B cell (primary cell): ENCODE measurements at regions not wholly inside any gene's neighbourhood (a gene's known extent, or its start where the extent isn't known, plus 50 kb on each side); places are given as distances from the start of the nearest gene placed in this dataset.

Experiments used
- ATAC-seq: fragments of 200-7000 bp; cut with Tn5 transposase; one replicate; pipeline ENCODE4 v1.10.0; 2021; ENCODE audit warnings: low read depth, mild to moderate bottlenecking, moderate number of reproducible peaks, moderate library complexity
- CTCF ChIA-PET: fragments of 350-600 bp; sonication (Branson Sonifier 250); formaldehyde crosslinking; loops from one replicate; lab custom pipeline; 2021; ENCODE audit warnings: antibody characterized with exemption, inconsistent platforms; lab: Charles Lee
- POLR2A ChIA-PET: fragments of 350-600 bp; sonication (Branson Sonifier 250); formaldehyde crosslinking; loops from one replicate; lab custom pipeline; 2021; ENCODE audit warnings: antibody characterized with exemption; lab: Charles Lee
- DNase-seq: peaks from one replicate; pipeline ENCODE4 v3.0.0; 2013
- H2AFZ ChIP-seq: 2 replicates; pipeline ENCODE4 v1.6.1; 2012; ENCODE audit warnings: mild to moderate bottlenecking, low read depth, low read length; ENCODE audit not compliant: insufficient read depth, poor library complexity, severe bottlenecking
- H3K27ac ChIP-seq, 2 donors: 1 replicate in 1 of 2; 2 replicates in 1 of 2; pipeline ENCODE4 v1.5.1; 2012 to 2013; ENCODE audit warnings: low read length in 2 of 2, mild to moderate bottlenecking in 2 of 2, moderate library complexity in 1 of 2
- H3K27me3 ChIP-seq, 4 experiments: fragments of 200-600 bp in 1 of 4; sonication (generic) in 1 of 4; replicated peaks in 1 of 4; 1 replicate in 2 of 4; 2 replicates in 2 of 4; pipeline versions ENCODE4 v1.6.1 to v1.7.0; 2013 to 2016; ENCODE audit warnings: low read length in 3 of 4, mild to moderate bottlenecking in 2 of 4, mixed read lengths in 1 of 4, moderate library complexity in 1 of 4; ENCODE audit not compliant: insufficient read depth in 4 of 4, control insufficient read depth in 3 of 4; ENCODE audit errors: control extremely low read depth in 1 of 4
- H3K36me3 ChIP-seq, 2 experiments: replicated peaks in 1 of 2; 1 replicate in 1 of 2; 2 replicates in 1 of 2; pipeline versions ENCODE4 v1.6.1 to v1.7.1; 2013; ENCODE audit warnings: low read length in 1 of 2; ENCODE audit not compliant: insufficient read depth in 2 of 2, control insufficient read depth in 1 of 2; ENCODE audit errors: control extremely low read depth in 1 of 2, extremely low read depth in 1 of 2
- H3K4me1 ChIP-seq, 2 donors: fragments of 200-600 bp in 1 of 2; sonication (generic) in 1 of 2; 1 replicate in 1 of 2; 2 replicates in 1 of 2; pipeline versions ENCODE4 v1.5.1 to v1.6.1; 2013 to 2017; ENCODE audit warnings: low read length in 2 of 2; ENCODE audit not compliant: control insufficient read depth in 2 of 2, insufficient read depth in 2 of 2
- H3K4me2 ChIP-seq: replicated peaks from 2 replicates; pipeline ENCODE3; 2012; ENCODE audit warnings: mild to moderate bottlenecking, low read depth, low read length; ENCODE audit not compliant: poor library complexity, severe bottlenecking
- H3K4me3 ChIP-seq, 5 experiments: fragments of 200-600 bp in 1 of 5; sonication (generic) in 1 of 5; 1 replicate in 3 of 5; 2 replicates in 2 of 5; pipeline versions ENCODE4 v1.5.1 to v1.7.0; 2011 to 2016; ENCODE audit warnings: low read length in 4 of 5, mild to moderate bottlenecking in 4 of 5, low read depth in 2 of 5, control low read depth in 1 of 5, moderate library complexity in 1 of 5; ENCODE audit not compliant: insufficient read depth in 1 of 5; ENCODE audit errors: control extremely low read depth in 1 of 5, extremely low read depth in 1 of 5
- H3K79me2 ChIP-seq: fragments of 200-600 bp; sonication (generic); one replicate; pipeline ENCODE4 v1.6.0; 2016; ENCODE audit warnings: low read length; ENCODE audit not compliant: control insufficient read depth, insufficient read depth
- H3K9ac ChIP-seq: fragments of 200-600 bp; sonication (generic); 2 replicates; pipeline ENCODE4 v1.6.1; 2017; ENCODE audit warnings: mild to moderate bottlenecking, low read length, moderate library complexity
- H3K9me3 ChIP-seq, 3 donors: one replicate each; pipeline versions ENCODE4 v1.6.1 to v1.7.1; 2013; ENCODE audit warnings: low read length in 2 of 3; ENCODE audit not compliant: control insufficient read depth in 2 of 3, insufficient read depth in 1 of 3; ENCODE audit errors: control extremely low read depth in 1 of 3
- H4K20me1 ChIP-seq: 2 replicates; pipeline ENCODE4 v1.6.0; 2012; ENCODE audit warnings: mild to moderate bottlenecking, low read length; ENCODE audit not compliant: insufficient read depth, control insufficient read depth, poor library complexity, severe bottlenecking
- H3K27ac Mint-ChIP-seq: one replicate; pipeline ENCODE4 v1.8.0; 2021; ENCODE audit warnings: mixed read lengths
- H3K27me3 Mint-ChIP-seq: one replicate; pipeline ENCODE4 v1.8.0; 2021; ENCODE audit warnings: mixed read lengths
- H3K4me1 Mint-ChIP-seq: one replicate; pipeline ENCODE4 v1.8.0; 2021; ENCODE audit warnings: mixed read lengths
- H3K4me3 Mint-ChIP-seq: one replicate; pipeline ENCODE4 v1.8.0; 2021; ENCODE audit warnings: mixed read lengths
- H3K9me3 Mint-ChIP-seq: one replicate; pipeline ENCODE4 v1.8.0; 2022; ENCODE audit warnings: mixed read lengths; ENCODE audit not compliant: insufficient read depth
- EZH2 ChIP-seq: IDR thresholded peaks from 2 replicates; pipeline ENCODE4 v1.6.1; 2012; ENCODE audit warnings: borderline replicate concordance, low read depth, mild to moderate bottlenecking, moderate library complexity, low read length; ENCODE audit not compliant: insufficient read depth, poor library complexity, severe bottlenecking
- WGBS: methylation state at CpG from one replicate; pipeline ENCODE4 v1.1.5; 2013; ENCODE audit warnings: missing lambda C conversion rate; ENCODE audit not compliant: insufficient coverage; 5-methylcytosine and 5-hydroxymethylcytosine counted together
- intact Hi-C: fragments of 100-400 bp; cut with micrococcal nuclease; formaldehyde crosslinking; loops from one replicate; pipeline ENCODE4 v1.10.0; 2022
- TF ChIP-seq, protein P1 (sequence below): fragments of 200-600 bp; IDR thresholded peaks from one replicate; pipeline ENCODE4 v1.8.0; 2022; ENCODE audit warnings: antibody characterized with exemption, mild to moderate bottlenecking

DNA sequence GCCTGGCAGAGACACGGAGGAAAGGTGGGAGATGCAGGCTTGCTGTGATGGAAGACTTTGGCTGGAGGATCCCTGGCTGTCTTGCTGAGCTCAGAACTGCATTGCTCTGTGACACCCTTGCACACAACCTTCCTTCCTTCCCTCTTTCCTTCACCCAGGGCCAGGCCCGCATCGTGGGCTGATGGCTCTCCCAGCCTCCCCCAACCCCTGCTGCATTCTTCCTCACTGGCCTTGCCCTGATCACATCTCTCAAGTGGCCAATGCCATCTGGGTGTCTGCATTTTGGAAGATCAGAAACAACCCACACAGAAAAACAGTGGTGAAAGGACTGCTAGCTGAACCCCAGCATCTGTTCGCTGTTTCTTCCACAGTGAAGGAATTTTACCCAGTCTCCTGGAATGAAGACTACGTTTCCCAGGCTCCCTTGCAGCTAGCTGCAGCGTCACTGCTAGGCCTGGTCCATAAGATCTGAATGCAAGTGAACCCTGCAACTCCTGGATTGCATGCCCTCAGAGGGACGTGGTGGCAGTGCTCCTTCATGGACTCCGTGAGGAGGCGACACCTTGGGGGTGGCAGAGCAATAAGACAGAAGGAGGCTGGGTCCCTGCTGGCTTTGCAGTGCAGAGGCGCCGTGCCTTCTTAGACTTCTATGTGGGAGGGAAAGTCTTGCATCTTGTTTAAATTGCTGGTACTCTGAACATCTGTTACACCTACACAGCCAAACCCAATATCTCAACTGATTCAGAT is 78.9 kb upstream of the YWHAQ start:
- intact Hi-C loops: no loop called here
- ChIA-PET POLR2A (no interaction called here), CTCF (no interaction called here)
- no peak overlapping the region for H3K4me3 ChIP-seq
- H3K4me1 Mint-ChIP-seq: no peaks in the 10 kb centered on the region
- H3K27ac ChIP-seq: no peak overlapping the region
- no peaks in the 10 kb centered on the region for H3K36me3 ChIP-seq
- ATAC-seq (no peak), DNase-seq (no peak)
- H3K27ac Mint-ChIP-seq: no peak overlapping the region
- H3K4me3 Mint-ChIP-seq: no peak overlapping the region
- H3K27me3 Mint-ChIP-seq: no peaks in the 10 kb centered on the region
- H3K27me3 ChIP-seq: no peaks in the 10 kb centered on the region
- H3K79me2 ChIP-seq: no peaks in the 10 kb centered on the region
- no peak overlapping the region for H2AFZ ChIP-seq
- H4K20me1 ChIP-seq: no peaks in the 10 kb centered on the region
- H3K9ac ChIP-seq: no peak overlapping the region
- H3K9me3 Mint-ChIP-seq: no peaks in the 10 kb centered on the region
- no peaks in the 10 kb centered on the region for H3K4me1 ChIP-seq
- H3K4me2 ChIP-seq: no peak overlapping the region
- 89% methylated on average over 9 of the region's 11 CpGs for WGBS
- TF ChIP-seq EZH2: no peak
- TF ChIP-seq, protein P1, sequence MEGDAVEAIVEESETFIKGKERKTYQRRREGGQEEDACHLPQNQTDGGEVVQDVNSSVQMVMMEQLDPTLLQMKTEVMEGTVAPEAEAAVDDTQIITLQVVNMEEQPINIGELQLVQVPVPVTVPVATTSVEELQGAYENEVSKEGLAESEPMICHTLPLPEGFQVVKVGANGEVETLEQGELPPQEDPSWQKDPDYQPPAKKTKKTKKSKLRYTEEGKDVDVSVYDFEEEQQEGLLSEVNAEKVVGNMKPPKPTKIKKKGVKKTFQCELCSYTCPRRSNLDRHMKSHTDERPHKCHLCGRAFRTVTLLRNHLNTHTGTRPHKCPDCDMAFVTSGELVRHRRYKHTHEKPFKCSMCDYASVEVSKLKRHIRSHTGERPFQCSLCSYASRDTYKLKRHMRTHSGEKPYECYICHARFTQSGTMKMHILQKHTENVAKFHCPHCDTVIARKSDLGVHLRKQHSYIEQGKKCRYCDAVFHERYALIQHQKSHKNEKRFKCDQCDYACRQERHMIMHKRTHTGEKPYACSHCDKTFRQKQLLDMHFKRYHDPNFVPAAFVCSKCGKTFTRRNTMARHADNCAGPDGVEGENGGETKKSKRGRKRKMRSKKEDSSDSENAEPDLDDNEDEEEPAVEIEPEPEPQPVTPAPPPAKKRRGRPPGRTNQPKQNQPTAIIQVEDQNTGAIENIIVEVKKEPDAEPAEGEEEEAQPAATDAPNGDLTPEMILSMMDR: no peak
- peaks cover 0 to 8% (median 0%) of the 10 kb centered on the region in 3 donors for H3K9me3 ChIP-seq

DNA sequence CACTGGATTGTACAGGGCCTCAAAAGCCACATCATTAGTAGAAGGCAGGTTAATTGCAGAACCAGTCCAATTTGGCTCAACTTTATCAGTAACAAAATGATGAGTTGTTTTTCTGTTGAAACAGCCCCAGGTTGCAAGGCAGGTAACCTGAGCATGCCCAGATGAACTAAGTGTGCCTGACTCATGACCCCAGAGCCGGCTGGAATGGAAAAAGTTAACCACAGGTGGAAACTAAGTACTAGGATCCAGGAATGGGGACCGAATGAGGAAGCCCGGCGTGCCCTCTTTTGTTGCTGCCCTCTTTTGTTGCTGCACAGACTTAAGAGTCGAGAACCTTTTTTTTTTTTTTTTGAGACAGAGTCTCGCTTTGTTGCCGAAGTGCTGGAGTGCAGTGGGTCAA is 79.5 kb upstream of the YWHAQ start:
- Mint-ChIP-seq H3K9me3 (no peaks in the 10 kb centered on the region), H3K27me3 (peaks cover under 1% of the 10 kb centered on the region), H3K4me1 (no peaks in the 10 kb centered on the region), H3K27ac (no peak overlapping the region), H3K4me3 (no peak overlapping the region)
- no peak for ATAC-seq
- H3K9me3 ChIP-seq: peaks cover 0 to 8% (median 0%) of the 10 kb centered on the region in 3 donors
- no peaks in the 10 kb centered on the region for H3K27me3 ChIP-seq
- H3K79me2 ChIP-seq: no peaks in the 10 kb centered on the region
- CTCF ChIA-PET: no interaction called here
- H3K9ac ChIP-seq: no peak overlapping the region
- H3K4me3 ChIP-seq: no peak overlapping the region
- 93% methylated on average over 7 of the region's 7 CpGs for WGBS
- intact Hi-C loops: no loop called here
- TF ChIP-seq EZH2: no peak
- TF ChIP-seq, protein P1: no peak
- no peaks in the 10 kb centered on the region for H3K36me3 ChIP-seq
- POLR2A ChIA-PET: no interaction called here
- H4K20me1 ChIP-seq: no peaks in the 10 kb centered on the region
- H3K27ac ChIP-seq: no peak overlapping the region
- H3K4me1 ChIP-seq: no peaks in the 10 kb centered on the region
- no peak overlapping the region for H2AFZ ChIP-seq
- no peak overlapping the region for H3K4me2 ChIP-seq
- no peak for DNase-seq
